ENCODE measurements at regions not wholly inside any gene's neighbourhood (a gene's known extent, or its start where the extent isn't known, plus 50 kb on each side); places are given as distances from the start of the nearest gene placed in this dataset.

DNA sequence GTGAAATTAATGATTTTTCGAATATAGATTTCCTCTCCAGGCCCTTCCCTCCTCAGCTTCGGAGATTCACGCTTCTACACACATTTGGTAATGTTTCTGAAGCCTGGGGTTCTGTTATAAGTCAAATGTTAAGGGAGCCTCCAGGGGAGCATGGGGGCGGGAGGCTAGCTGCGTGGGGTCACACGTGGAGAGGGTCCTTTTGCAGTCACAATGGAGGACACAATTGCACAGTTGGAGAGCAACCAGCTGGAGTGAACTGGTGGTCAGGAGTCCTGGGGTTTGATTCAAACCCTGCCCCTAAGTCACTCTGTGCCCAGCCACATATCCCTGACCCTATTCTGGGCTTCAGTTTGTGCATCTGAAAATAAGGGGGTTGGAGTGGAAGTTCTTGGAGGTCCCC lies 481.4 kb downstream of the CDK5RAP2 start:
- DNase-seq (ENCODE audit: extremely low spot score): no peak
- POLR2A ChIA-PET: no interaction called here
- TF ChIP-seq CTCF (IDR thresholded peaks at IDR 0.05; ENCODE audit: control extremely low read depth, extremely low read depth, low read depth, missing control alignments): no peak
- CTCF ChIA-PET: interaction anchor here (1.5 kb wide), 1 partner anchor 17 kb away, joined by 3 read pairs; no protein-coding TSS in a partner anchor

DNA sequence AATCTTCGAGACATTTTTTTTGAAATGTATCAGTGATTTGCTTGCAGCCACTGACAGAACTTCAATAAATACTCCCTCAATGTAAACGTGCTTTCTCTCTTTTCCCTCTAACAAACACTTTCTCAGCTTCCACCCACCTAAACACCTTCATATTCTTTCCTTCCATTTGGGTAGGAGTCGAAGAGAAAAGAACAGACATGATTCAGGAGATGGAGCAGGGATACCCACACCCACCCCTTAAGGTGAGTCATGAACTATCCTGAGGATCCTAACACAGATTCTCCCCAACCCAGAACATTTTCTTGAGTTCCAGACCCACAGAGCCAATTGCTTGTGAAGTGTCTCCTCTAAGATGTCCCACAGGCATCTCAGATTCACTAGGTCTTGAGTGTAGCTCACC lies 488.8 kb downstream of the CDK5RAP2 start:
- CTCF ChIA-PET: interaction anchor here (1.3 kb wide), 1 partner anchor 12 kb away, joined by 3 read pairs; no protein-coding TSS in a partner anchor
- POLR2A ChIA-PET: no interaction called here
- no peak for TF ChIP-seq CTCF (IDR thresholded peaks at IDR 0.05; ENCODE audit: control extremely low read depth, extremely low read depth, low read depth, missing control alignments)
- DNase-seq (ENCODE audit: extremely low spot score): no peak

DNA sequence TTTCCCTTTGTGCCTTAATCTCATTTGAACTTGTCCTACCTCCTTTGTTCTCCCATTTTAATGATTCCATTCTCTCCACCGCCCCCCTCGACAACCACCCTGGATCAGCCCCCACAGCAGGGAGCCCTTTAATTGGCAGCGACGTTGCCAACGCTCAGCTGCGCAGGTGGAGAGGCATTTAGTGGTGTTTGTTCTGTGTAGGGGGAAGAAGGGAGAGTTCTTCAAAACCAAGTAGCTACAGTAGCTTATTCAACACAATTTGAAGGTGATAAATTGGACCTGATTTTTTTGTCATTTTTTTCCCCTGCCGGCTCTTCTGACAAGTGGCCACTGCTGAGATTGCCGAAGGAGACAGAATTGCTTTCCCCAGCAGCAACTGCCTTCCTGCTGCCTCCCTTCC lies 499.1 kb downstream of the CDK5RAP2 start:
- no peak for TF ChIP-seq CTCF (IDR thresholded peaks at IDR 0.05; ENCODE audit: control extremely low read depth, extremely low read depth, low read depth, missing control alignments)
- ChIA-PET CTCF (no interaction called here), POLR2A (no interaction called here)
- DNase-seq (ENCODE audit: extremely low spot score): no peak

DNA sequence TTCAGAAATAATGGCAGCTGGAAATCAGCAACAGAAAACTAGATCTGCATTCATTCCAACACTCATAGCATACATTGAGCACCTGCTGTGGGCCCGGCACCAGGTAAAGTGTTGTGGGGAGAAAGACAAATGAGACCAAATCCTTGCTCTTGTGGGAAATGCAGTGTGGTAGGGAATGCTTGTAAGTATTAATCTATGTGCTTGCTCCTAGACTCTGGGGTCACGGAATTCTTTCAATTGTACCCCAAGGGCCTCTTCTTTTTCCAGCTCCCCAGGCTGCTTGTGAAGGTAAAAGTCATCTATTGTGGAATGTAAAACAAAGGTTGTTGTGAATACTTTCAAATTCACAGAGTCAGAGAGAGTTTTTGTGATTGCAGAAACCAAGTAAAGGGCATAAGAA lies 501.9 kb downstream of the CDK5RAP2 start:
- CTCF ChIA-PET: no interaction called here
- TF ChIP-seq CTCF (IDR thresholded peaks at IDR 0.05; ENCODE audit: control extremely low read depth, extremely low read depth, low read depth, missing control alignments): no peak
- DNase-seq (ENCODE audit: extremely low spot score): no peak
- POLR2A ChIA-PET: no interaction called here

DNA sequence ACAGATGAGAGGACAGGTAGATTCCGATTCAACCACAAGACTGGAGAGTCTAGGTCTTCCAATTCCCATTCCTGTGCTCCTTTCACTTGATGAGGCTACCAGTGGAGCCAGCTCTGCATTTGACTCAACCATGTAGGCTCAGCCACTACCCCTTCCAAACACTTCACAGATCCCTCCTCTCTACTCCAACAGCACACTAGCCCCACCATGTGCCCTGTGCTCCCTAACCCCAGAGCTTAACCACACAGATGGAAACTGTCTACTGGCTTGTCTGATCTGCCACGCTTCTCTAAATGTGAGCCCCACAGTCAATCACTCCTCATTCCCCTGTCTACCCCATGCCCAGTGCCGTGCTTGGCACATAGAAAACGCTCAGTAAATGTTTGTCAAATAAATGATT lies 508.2 kb downstream of the CDK5RAP2 start:
- ChIA-PET POLR2A (no interaction called here), CTCF (interaction anchor here (1.1 kb wide), 1 partner anchor 9 kb away, joined by 3 read pairs; no protein-coding TSS in a partner anchor)
- no peak for DNase-seq (ENCODE audit: extremely low spot score)
- no peak for TF ChIP-seq CTCF (IDR thresholded peaks at IDR 0.05; ENCODE audit: control extremely low read depth, extremely low read depth, low read depth, missing control alignments)

- no peak for TF ChIP-seq CTCF (IDR thresholded peaks at IDR 0.05; ENCODE audit: control extremely low read depth, extremely low read depth, low read depth, missing control alignments)
- ChIA-PET CTCF (no interaction called here), POLR2A (no interaction called here)
- no peak for DNase-seq (ENCODE audit: extremely low spot score)
These were observed 513.7 kb downstream of the CDK5RAP2 start for GRCh38 chr9:120066315-120066714.

DNA sequence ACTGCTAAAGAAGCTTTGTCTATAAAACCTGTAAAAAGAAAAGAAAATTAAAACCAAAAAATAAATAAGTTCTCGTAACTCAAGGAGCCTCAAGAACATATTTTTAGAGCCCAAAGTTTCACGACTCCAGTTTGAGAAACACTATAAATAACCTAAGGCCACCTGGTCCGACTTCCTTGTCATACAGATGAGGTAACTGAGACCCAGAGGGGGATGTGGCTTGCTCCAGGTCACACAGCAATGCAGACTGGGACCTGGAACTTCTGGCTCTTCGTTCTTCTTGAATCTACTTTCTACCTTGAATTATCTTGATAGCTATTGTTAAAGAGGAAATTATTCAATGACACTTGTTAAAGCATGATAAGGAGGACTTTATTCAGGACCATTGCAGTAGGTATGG lies 514.8 kb downstream of the CDK5RAP2 start:
- CTCF ChIA-PET: no interaction called here
- no peak for DNase-seq (ENCODE audit: extremely low spot score)

More for the DNA sequence above, 514.8 kb downstream of the CDK5RAP2 start:
- TF ChIP-seq CTCF (IDR thresholded peaks at IDR 0.05; ENCODE audit: control extremely low read depth, extremely low read depth, low read depth, missing control alignments): no peak
- POLR2A ChIA-PET: no interaction called here
